ENCODE measurements at regions not wholly inside any gene's neighbourhood (a gene's known extent, or its start where the extent isn't known, plus 50 kb on each side); places are given as distances from the start of the nearest gene placed in this dataset.

DNA sequence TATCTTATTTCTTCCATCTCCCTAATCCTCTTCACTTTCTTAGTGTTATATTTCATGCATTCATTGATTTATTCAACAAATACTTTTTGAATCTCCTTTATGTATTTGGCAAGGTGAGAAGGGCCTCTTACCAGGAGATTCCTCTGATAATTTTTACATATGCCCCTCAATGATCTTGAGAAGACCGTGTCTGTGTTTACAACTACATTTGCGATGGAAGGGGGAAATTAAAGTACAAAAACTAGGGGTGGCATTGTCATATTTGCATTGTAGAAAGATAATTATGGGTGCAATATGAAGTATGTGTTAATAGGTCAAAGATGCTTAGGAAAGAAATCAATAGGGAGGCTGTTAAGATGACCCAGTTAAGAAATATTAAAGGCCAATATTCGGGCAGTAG is 1108.4 kb upstream of the MIR17HG start:
- Mint-ChIP-seq H3K27ac (ENCODE audit: unreplicated experiment) (peak overlapping the region; percentile 28), H3K4me1 (peaks cover 13% of the 10 kb centered on the region), H3K9me3 (no peaks in the 10 kb centered on the region), H3K36me3 (ENCODE audit: low read depth) (peaks cover 2% of the 10 kb centered on the region), H3K4me3 (no peak overlapping the region), H3K27me3 (ENCODE audit: low read depth) (no peaks in the 10 kb centered on the region)
- TF ChIP-seq, protein P1, sequence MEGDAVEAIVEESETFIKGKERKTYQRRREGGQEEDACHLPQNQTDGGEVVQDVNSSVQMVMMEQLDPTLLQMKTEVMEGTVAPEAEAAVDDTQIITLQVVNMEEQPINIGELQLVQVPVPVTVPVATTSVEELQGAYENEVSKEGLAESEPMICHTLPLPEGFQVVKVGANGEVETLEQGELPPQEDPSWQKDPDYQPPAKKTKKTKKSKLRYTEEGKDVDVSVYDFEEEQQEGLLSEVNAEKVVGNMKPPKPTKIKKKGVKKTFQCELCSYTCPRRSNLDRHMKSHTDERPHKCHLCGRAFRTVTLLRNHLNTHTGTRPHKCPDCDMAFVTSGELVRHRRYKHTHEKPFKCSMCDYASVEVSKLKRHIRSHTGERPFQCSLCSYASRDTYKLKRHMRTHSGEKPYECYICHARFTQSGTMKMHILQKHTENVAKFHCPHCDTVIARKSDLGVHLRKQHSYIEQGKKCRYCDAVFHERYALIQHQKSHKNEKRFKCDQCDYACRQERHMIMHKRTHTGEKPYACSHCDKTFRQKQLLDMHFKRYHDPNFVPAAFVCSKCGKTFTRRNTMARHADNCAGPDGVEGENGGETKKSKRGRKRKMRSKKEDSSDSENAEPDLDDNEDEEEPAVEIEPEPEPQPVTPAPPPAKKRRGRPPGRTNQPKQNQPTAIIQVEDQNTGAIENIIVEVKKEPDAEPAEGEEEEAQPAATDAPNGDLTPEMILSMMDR (conservative IDR thresholded peaks at IDR 0.05): no peak
- no peak for DNase-seq (ENCODE audit: low read depth, low spot score)

DNA sequence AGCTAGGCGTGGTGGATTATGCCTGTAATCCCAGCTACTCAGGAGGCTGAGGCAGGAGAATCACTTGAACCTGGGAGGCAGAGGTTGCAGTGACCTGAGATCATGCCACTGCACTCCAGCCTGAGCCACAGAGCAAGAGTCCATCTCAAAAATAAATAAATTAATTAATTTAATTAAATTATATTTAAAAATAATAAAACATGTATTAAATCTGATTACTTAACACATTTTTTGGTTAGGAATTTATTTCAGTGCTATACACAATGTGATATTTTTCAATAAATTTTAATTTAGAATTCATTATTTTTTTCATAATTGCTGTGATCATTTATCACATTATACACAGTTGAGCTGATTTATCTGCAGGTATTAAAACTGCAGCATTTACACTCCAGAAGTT is 1101.5 kb upstream of the MIR17HG start:
- Mint-ChIP-seq H3K27ac (ENCODE audit: unreplicated experiment) (no peak overlapping the region), H3K27me3 (ENCODE audit: low read depth) (no peaks in the 10 kb centered on the region), H3K4me1 (peaks cover 4% of the 10 kb centered on the region), H3K9me3 (peaks cover 7% of the 10 kb centered on the region), H3K36me3 (ENCODE audit: low read depth) (no peaks in the 10 kb centered on the region), H3K4me3 (no peak overlapping the region)
- TF ChIP-seq, protein P1 (conservative IDR thresholded peaks at IDR 0.05): no peak
- DNase-seq (ENCODE audit: low read depth, low spot score): no peak

DNA sequence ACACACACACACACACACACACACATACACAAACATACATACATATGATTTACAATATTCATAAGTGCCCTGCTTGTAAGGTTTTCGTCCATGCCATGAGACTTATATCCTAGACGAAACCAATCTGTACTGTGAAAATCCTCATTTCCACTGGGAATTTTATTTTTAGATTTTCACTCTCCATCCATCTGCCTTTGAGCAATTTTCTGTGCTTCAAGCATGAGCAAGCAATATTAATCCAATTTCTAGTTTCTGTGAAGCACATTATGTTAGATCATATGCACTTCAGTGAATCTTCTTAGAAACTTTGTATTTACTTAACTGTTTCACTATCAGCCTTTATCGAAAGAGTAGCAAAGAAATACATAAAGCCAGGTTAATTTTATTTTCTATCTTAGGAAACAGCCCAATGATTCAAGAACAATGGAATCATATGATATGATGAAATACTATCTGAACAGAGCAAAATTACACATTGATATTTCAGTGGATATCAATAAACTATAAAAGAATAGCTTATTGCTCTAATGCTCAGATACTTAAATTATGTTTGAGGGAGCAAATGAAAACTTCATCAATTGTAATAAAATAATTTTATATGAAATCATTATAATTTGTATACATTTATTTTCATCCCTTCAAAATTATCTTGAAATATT is 1100.7 kb upstream of the MIR17HG start:
- H3K27me3 Mint-ChIP-seq (ENCODE audit: low read depth): no peaks in the 10 kb centered on the region
- H3K36me3 Mint-ChIP-seq (ENCODE audit: low read depth): no peaks in the 10 kb centered on the region
- H3K9me3 Mint-ChIP-seq: peaks cover 9% of the 10 kb centered on the region
- peaks cover 4% of the 10 kb centered on the region for H3K4me1 Mint-ChIP-seq
- DNase-seq (ENCODE audit: low read depth, low spot score): no peak
- TF ChIP-seq, protein P1 (conservative IDR thresholded peaks at IDR 0.05): no peak
- H3K27ac Mint-ChIP-seq (ENCODE audit: unreplicated experiment): no peak overlapping the region
- H3K4me3 Mint-ChIP-seq: no peak overlapping the region

DNA sequence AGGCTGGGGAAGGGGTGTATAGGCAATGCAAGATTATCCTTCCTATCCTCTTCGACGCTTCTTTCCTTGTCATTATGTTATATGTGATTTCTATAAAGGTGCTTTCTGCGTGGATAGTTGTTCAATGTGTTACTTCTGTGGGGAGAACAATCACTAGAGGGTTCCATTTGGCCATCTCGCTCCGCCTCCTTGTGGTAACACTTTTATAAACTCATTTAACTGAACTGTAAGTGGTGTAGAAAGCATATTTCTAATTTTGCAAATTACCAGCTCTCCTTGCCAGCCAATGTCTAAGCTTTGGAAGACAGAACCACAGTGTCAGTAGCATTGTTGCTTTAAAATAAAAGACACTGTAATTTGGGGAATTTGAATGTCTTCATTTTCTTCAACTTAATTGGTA is 1093.7 kb upstream of the MIR17HG start:
- TF ChIP-seq, protein P1 (conservative IDR thresholded peaks at IDR 0.05): no peak
- Mint-ChIP-seq H3K4me1 (peaks cover 4% of the 10 kb centered on the region), H3K27me3 (ENCODE audit: low read depth) (no peaks in the 10 kb centered on the region), H3K9me3 (peaks cover 18% of the 10 kb centered on the region), H3K36me3 (ENCODE audit: low read depth) (peaks cover 4% of the 10 kb centered on the region), H3K27ac (ENCODE audit: unreplicated experiment) (no peak overlapping the region), H3K4me3 (no peak overlapping the region)
- DNase-seq (ENCODE audit: low read depth, low spot score): no peak

DNA sequence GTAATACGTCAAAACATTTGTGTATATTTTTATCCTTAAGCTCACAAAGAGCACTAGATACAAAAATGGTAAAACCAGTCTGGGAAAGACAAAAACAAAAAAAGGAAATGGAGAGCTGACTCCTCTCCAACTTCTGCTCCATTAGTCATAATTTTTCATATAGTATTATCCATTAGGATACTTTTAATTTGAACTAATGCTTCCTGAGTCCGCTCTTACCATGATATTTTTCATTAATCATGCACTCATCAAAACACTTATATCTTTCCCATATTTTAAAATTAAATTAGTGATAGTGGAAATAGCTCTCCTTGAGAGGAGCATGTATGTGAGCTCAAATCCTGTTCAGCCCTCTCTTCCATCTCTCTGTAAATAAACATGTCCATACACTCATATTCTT is 1093.0 kb upstream of the MIR17HG start:
- no peak for DNase-seq (ENCODE audit: low read depth, low spot score)
- TF ChIP-seq, protein P1 (conservative IDR thresholded peaks at IDR 0.05): no peak
- H3K4me3 Mint-ChIP-seq: no peak overlapping the region
- peaks cover 8% of the 10 kb centered on the region for H3K4me1 Mint-ChIP-seq
- H3K27ac Mint-ChIP-seq (ENCODE audit: unreplicated experiment): no peak overlapping the region
- H3K36me3 Mint-ChIP-seq (ENCODE audit: low read depth): peaks cover 4% of the 10 kb centered on the region
- peaks cover 15% of the 10 kb centered on the region for H3K9me3 Mint-ChIP-seq
- H3K27me3 Mint-ChIP-seq (ENCODE audit: low read depth): no peaks in the 10 kb centered on the region
